Activated B cell treated with CpG ODN at 0.5 μM for 24 hours (primary cell): ENCODE measurements at regions not wholly inside any gene's neighbourhood (a gene's known extent, or its start where the extent isn't known, plus 50 kb on each side); places are given as distances from the start of the nearest gene placed in this dataset.

Experiments
- ATAC-seq: fragments of 200-7000 bp; cut with Tn5 transposase; one replicate; pipeline ENCODE4 v1.10.0; 2021; ENCODE audit warnings: low read depth, mild to moderate bottlenecking, moderate library complexity
- CTCF ChIA-PET: fragments of 350-600 bp; sonication (Branson Sonifier 250); formaldehyde crosslinking; loops from one replicate; lab custom pipeline; 2021; ENCODE audit warnings: antibody characterized with exemption; lab: Charles Lee
- POLR2A ChIA-PET: fragments of 350-600 bp; sonication (Branson Sonifier 250); formaldehyde crosslinking; loops from one replicate; lab custom pipeline; 2021; ENCODE audit warnings: antibody characterized with exemption; lab: Charles Lee
- DNase-seq: peaks from one replicate; pipeline ENCODE4 v3.0.0; 2022
- H3K27ac Mint-ChIP-seq: one replicate; pipeline ENCODE4 v1.8.0; 2020; ENCODE audit warnings: mixed read lengths
- H3K27me3 Mint-ChIP-seq: one replicate; pipeline ENCODE4 v1.8.0; 2021; ENCODE audit warnings: mixed read lengths
- H3K36me3 Mint-ChIP-seq: one replicate; pipeline ENCODE4 v1.8.0; 2021; ENCODE audit warnings: low read depth, mixed read lengths
- H3K4me1 Mint-ChIP-seq: one replicate; pipeline ENCODE4 v1.8.0; 2021; ENCODE audit warnings: mixed read lengths
- H3K4me3 Mint-ChIP-seq: one replicate; pipeline ENCODE4 v1.8.0; 2020; ENCODE audit warnings: mild to moderate bottlenecking, mixed read lengths
- H3K9me3 Mint-ChIP-seq: one replicate; pipeline ENCODE4 v1.8.0; 2020; ENCODE audit warnings: mixed read lengths
- CTCF ChIP-seq: fragments of 200-600 bp; IDR thresholded peaks from one replicate; pipeline ENCODE4 v1.8.0; 2022; ENCODE audit warnings: antibody characterized with exemption, mild to moderate bottlenecking
- intact Hi-C: fragments of 100-400 bp; cut with micrococcal nuclease; formaldehyde crosslinking; loops from one replicate; pipeline ENCODE4 v1.15.1; 2024

GRCh38 chr5:165695796-165696195, 2190.4 kb downstream of the MAT2B start:
- intact Hi-C loops: no loop called here
- no peak for DNase-seq
- ATAC-seq: no peak
- CTCF ChIA-PET: no interaction called here
- H3K27ac Mint-ChIP-seq: no peak overlapping the region
- H3K36me3 Mint-ChIP-seq: no peaks in the 10 kb centered on the region
- H3K27me3 Mint-ChIP-seq: no peaks in the 10 kb centered on the region
- H3K4me1 Mint-ChIP-seq: no peaks in the 10 kb centered on the region
- POLR2A ChIA-PET: no interaction called here
- no peak overlapping the region for H3K4me3 Mint-ChIP-seq
- peaks cover 5% of the 10 kb centered on the region for H3K9me3 Mint-ChIP-seq
- TF ChIP-seq CTCF: no peak

GRCh38 chr5:165705960-165706359, 2200.5 kb downstream of the MAT2B start:
- intact Hi-C loops: no loop called here
- CTCF ChIA-PET: interaction anchor here (0.5 kb wide), 1 partner anchor 210 kb away, joined by 4 read pairs; no protein-coding TSS in a partner anchor
- DNase-seq: no peak
- Mint-ChIP-seq H3K27ac (no peak overlapping the region), H3K4me1 (no peaks in the 10 kb centered on the region), H3K27me3 (no peaks in the 10 kb centered on the region), H3K4me3 (no peak overlapping the region), H3K9me3 (peaks cover 7% of the 10 kb centered on the region), H3K36me3 (no peaks in the 10 kb centered on the region)
- no peak for ATAC-seq
- no peak for TF ChIP-seq CTCF
- POLR2A ChIA-PET: no interaction called here

GRCh38 chr5:165712011-165712410, 2206.6 kb downstream of the MAT2B start:
- ChIA-PET POLR2A (no interaction called here), CTCF (no interaction called here)
- no peaks in the 10 kb centered on the region for H3K4me1 Mint-ChIP-seq
- TF ChIP-seq CTCF: no peak
- H3K27me3 Mint-ChIP-seq: no peaks in the 10 kb centered on the region
- DNase-seq (no peak), ATAC-seq (no peak)
- no peaks in the 10 kb centered on the region for H3K36me3 Mint-ChIP-seq
- H3K27ac Mint-ChIP-seq: no peak overlapping the region
- intact Hi-C loops: no loop called here
- H3K9me3 Mint-ChIP-seq: peaks cover 2% of the 10 kb centered on the region
- H3K4me3 Mint-ChIP-seq: no peak overlapping the region

GRCh38 chr5:165714598-165714997, 2209.2 kb downstream of the MAT2B start:
- DNase-seq: no peak
- H3K4me1 Mint-ChIP-seq: no peaks in the 10 kb centered on the region
- no peaks in the 10 kb centered on the region for H3K27me3 Mint-ChIP-seq
- no peak for TF ChIP-seq CTCF
- H3K9me3 Mint-ChIP-seq: no peaks in the 10 kb centered on the region
- no peak for ATAC-seq
- no peak overlapping the region for H3K27ac Mint-ChIP-seq
- H3K36me3 Mint-ChIP-seq: no peaks in the 10 kb centered on the region
- intact Hi-C loops: no loop called here
- POLR2A ChIA-PET: no interaction called here
- CTCF ChIA-PET: no interaction called here
- no peak overlapping the region for H3K4me3 Mint-ChIP-seq

- no peak for TF ChIP-seq CTCF
- Mint-ChIP-seq H3K9me3 (peaks cover 4% of the 10 kb centered on the region), H3K27me3 (no peaks in the 10 kb centered on the region), H3K36me3 (no peaks in the 10 kb centered on the region), H3K4me1 (no peaks in the 10 kb centered on the region), H3K27ac (no peak overlapping the region), H3K4me3 (no peak overlapping the region)
- POLR2A ChIA-PET: no interaction called here
- intact Hi-C loops: no loop called here
- no peak for ATAC-seq
- CTCF ChIA-PET: no interaction called here
- no peak for DNase-seq
These were observed 2215.5 kb downstream of the MAT2B start for GRCh38 chr5:165720901-165721300.
